ENCODE measurements at regions not wholly inside any gene's neighbourhood (a gene's known extent, or its start where the extent isn't known, plus 50 kb on each side); places are given as distances from the start of the nearest gene placed in this dataset.

- BruUV-seq (replicated peaks), result no TSS peak
- Histone ChIP-seq H3K4me3 (replicated peaks in 1 of 2; ENCODE audit: low read depth in 1 of 2, low read length in 2 of 2) (no peak overlapping the region), H3K27me3 (ENCODE audit: insufficient read depth, low read length) (no peaks in the 10 kb centered on the region), H3K9me3 (ENCODE audit: control insufficient read depth in 1 of 2, insufficient read depth in 1 of 2, low read depth in 1 of 2, low read length in 2 of 2) (no peaks in the 10 kb centered on the region), H3K4me2 (ENCODE audit: low read length) (no peak overlapping the region), H3K27ac (ENCODE audit: low read depth, low read length) (no peak overlapping the region), H3K9me2 (ENCODE audit: insufficient read depth) (no peaks in the 10 kb centered on the region), H3K79me2 (ENCODE audit: insufficient read depth, low read length) (no peaks in the 10 kb centered on the region), H3K9ac (ENCODE audit: low read length) (no peak overlapping the region), H4K20me1 (ENCODE audit: insufficient read depth) (no peaks in the 10 kb centered on the region), H3K4me1 (ENCODE audit: control insufficient read depth in 1 of 2, insufficient read depth in 2 of 2, low read length in 2 of 2) (no peaks in the 10 kb centered on the region), H3K36me3 (ENCODE audit: control insufficient read depth in 1 of 2, insufficient read depth in 2 of 2, low read length in 2 of 2) (no peaks in the 10 kb centered on the region), H2AFZ (ENCODE audit: low read depth, low read length, poor library complexity, severe bottlenecking) (no peak overlapping the region)
- ATAC-seq (no peak), DNase-seq (ENCODE audit: low read depth, low spot score) (no peak)
- ChIA-PET CTCF (interaction anchor here (2.1 kb wide), 1 partner anchor 10 kb away, joined by 16 read pairs; no protein-coding TSS in a partner anchor), RAD21 (ENCODE audit: low non-redundant PET in 1 of 2, low total read pairs in 2 of 2, uncharacterized antibody in 2 of 2, unreplicated experiment in 2 of 2) (no interaction called here), POLR2A (interaction anchor here (2.2 kb wide), 1 partner anchor 16 kb away, joined by 6 read pairs; no protein-coding TSS in a partner anchor)
- no peak for TF ChIP-seq CEBPB (IDR thresholded peaks at IDR 0.05; ENCODE audit: low read depth)
- intact Hi-C loops (cut with micrococcal nuclease), result no loop called here
Observed at GRCh38 chr1:233527818-233528217, 86.1 kb upstream of the KCNK1 start.

- RAD21 ChIA-PET (ENCODE audit: low non-redundant PET in 1 of 2, low total read pairs in 2 of 2, uncharacterized antibody in 2 of 2, unreplicated experiment in 2 of 2), result no interaction called here
- POLR2A ChIA-PET, result interaction anchor here (2.0 kb wide), 1 partner anchor 12 kb away, joined by 5 read pairs; no protein-coding TSS in a partner anchor
- no peak for TF ChIP-seq EZH2phosphoT487 (IDR thresholded peaks at IDR 0.05; ENCODE audit: borderline replicate concordance)
- Histone ChIP-seq H3K9me2 (ENCODE audit: insufficient read depth) (no peaks in the 10 kb centered on the region), H3K4me1 (ENCODE audit: control insufficient read depth in 1 of 2, insufficient read depth in 2 of 2, low read length in 2 of 2) (no peaks in the 10 kb centered on the region), H4K20me1 (ENCODE audit: insufficient read depth) (no peaks in the 10 kb centered on the region), H3K27me3 (ENCODE audit: insufficient read depth, low read length) (no peaks in the 10 kb centered on the region), H3K79me2 (ENCODE audit: insufficient read depth, low read length) (no peaks in the 10 kb centered on the region), H3K9ac (ENCODE audit: low read length) (no peak overlapping the region), H3K27ac (ENCODE audit: low read depth, low read length) (no peak overlapping the region), H3K4me3 (replicated peaks in 1 of 2; ENCODE audit: low read depth in 1 of 2, low read length in 2 of 2) (no peak overlapping the region), H2AFZ (ENCODE audit: low read depth, low read length, poor library complexity, severe bottlenecking) (no peak overlapping the region), H3K9me3 (ENCODE audit: control insufficient read depth in 1 of 2, insufficient read depth in 1 of 2, low read depth in 1 of 2, low read length in 2 of 2) (no peaks in the 10 kb centered on the region), H3K36me3 (ENCODE audit: control insufficient read depth in 1 of 2, insufficient read depth in 2 of 2, low read length in 2 of 2) (no peaks in the 10 kb centered on the region), H3K4me2 (ENCODE audit: low read length) (no peak overlapping the region)
- no peak for DNase-seq (ENCODE audit: low read depth, low spot score)
- BruUV-seq (replicated peaks), result no TSS peak
- CTCF ChIA-PET, result no interaction called here
- ATAC-seq, result no peak
- intact Hi-C loops (cut with micrococcal nuclease), result no loop called here
Observed at GRCh38 chr1:233530665-233531386, 83.1 kb upstream of the KCNK1 start.
